Ishikawa (cell line): ENCODE measurements at regions not wholly inside any gene's neighbourhood (a gene's known extent, or its start where the extent isn't known, plus 50 kb on each side); places are given as distances from the start of the nearest gene placed in this dataset.

Source experiments
- CEBPB ChIP-seq: IDR thresholded peaks from 2 replicates; pipeline ENCODE4 v1.6.1; 2012
- CREB1 ChIP-seq: IDR thresholded peaks from 2 replicates; pipeline ENCODE4 v1.6.1; 2012; ENCODE audit warnings: low read depth
- EP300 ChIP-seq: IDR thresholded peaks from 2 replicates; pipeline ENCODE4 v1.6.1; 2012; ENCODE audit warnings: borderline replicate concordance
- MAX ChIP-seq: IDR thresholded peaks from 2 replicates; pipeline ENCODE4 v1.6.1; 2012
- REST ChIP-seq: IDR thresholded peaks from 2 replicates; pipeline ENCODE4 v1.6.1; 2012; ENCODE audit warnings: low read depth, mild to moderate bottlenecking
- TCF12 ChIP-seq: IDR thresholded peaks from 2 replicates; pipeline ENCODE4 v1.6.1; 2012; ENCODE audit warnings: low read depth
- USF1 ChIP-seq: IDR thresholded peaks from 2 replicates; pipeline ENCODE4 v1.6.1; 2012

GRCh38 chr11:25576320-25576719 lies 755.6 kb upstream of the ANO3 start:
- TF ChIP-seq REST (no peak), TCF12 (no peak), EP300 (no peak), USF1 (no peak), CEBPB (no peak), MAX (no peak), CREB1 (no peak)
